ENCODE measurements at regions not wholly inside any gene's neighbourhood (a gene's known extent, or its start where the extent isn't known, plus 50 kb on each side); places are given as distances from the start of the nearest gene placed in this dataset.
"Not testable (repeated sequence)": the region's sequence is repeated elsewhere in the genome, so short reads cannot be mapped to it uniquely, and the experiment has no call there.

DNA sequence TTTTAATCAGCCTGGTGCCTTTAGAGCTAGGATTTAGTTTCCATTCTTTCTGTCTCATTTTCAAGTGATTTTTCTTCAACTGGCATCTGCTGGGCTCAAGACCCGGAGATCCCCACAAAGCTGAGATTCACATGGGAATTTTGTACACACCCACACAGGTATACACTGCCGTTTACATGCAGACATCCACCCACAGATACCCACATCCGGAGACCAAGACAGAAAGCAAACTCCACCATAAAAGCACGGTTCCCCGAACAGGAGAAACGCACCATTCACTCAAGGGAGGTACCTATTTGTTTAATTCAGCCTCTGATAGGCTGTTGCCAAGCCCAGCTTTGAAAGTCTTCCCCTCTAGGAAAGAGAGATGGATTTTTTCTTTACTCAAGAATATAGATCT, 87.2 kb downstream of the ART5 start:
- not testable (repeated sequence) for TF ChIP-seq POLR2AphosphoS5, POU2F2, POLR2A, TAF1 (IDR thresholded peaks at IDR 0.05; ENCODE audit: low read depth, low read length)

Data from GM12891 (cell line).